ENCODE measurements at regions not wholly inside any gene's neighbourhood (a gene's known extent, or its start where the extent isn't known, plus 50 kb on each side); places are given as distances from the start of the nearest gene placed in this dataset.
"Not testable (repeated sequence)": the region's sequence is repeated elsewhere in the genome, so short reads cannot be mapped to it uniquely, and the experiment has no call there.

GRCh38 chr11:127998421-127998820 lies 588.9 kb downstream of the ETS1 start:
- FAIRE-seq = no peak
- no peak for DNase-seq (ENCODE audit: low spot score in 2 of 2)

- DNase-seq (ENCODE audit: low spot score in 2 of 2) (no peak), FAIRE-seq (no peak)
Measured at GRCh38 chr11:127997594-127997993, 589.8 kb downstream of the ETS1 start.

GRCh38 chr11:127996825-127997224 lies 590.5 kb downstream of the ETS1 start:
- no peak for DNase-seq (ENCODE audit: low spot score in 2 of 2)
- no peak for FAIRE-seq

GRCh38 chr11:127995921-127996320 lies 591.4 kb downstream of the ETS1 start:
- FAIRE-seq = no peak
- DNase-seq (ENCODE audit: low spot score in 2 of 2) = no peak

GRCh38 chr11:127994736-127995135 lies 592.6 kb downstream of the ETS1 start:
- FAIRE-seq = no peak
- no peak for DNase-seq (ENCODE audit: low spot score in 2 of 2)

- FAIRE-seq = no peak
- no peak for DNase-seq (ENCODE audit: low spot score in 2 of 2)
Measured at GRCh38 chr11:127993788-127994187, 593.6 kb downstream of the ETS1 start.

GRCh38 chr11:127993281-127993680 lies 594.1 kb downstream of the ETS1 start:
- no peak for DNase-seq (ENCODE audit: low spot score in 2 of 2)
- FAIRE-seq = no peak

GRCh38 chr11:127986073-127986472 lies 601.3 kb downstream of the ETS1 start:
- DNase-seq (ENCODE audit: low spot score in 2 of 2) = no peak
- FAIRE-seq = no peak

GRCh38 chr11:127972816-127973215 lies 614.5 kb downstream of the ETS1 start:
- no peak for FAIRE-seq
- no peak for DNase-seq (ENCODE audit: low spot score in 2 of 2)

- no peak for DNase-seq (ENCODE audit: low spot score in 2 of 2)
- FAIRE-seq = no peak
Measured at GRCh38 chr11:127971448-127971847, 615.9 kb downstream of the ETS1 start.

- no peak for FAIRE-seq
- DNase-seq (ENCODE audit: low spot score in 2 of 2) = no peak
Measured at GRCh38 chr11:127966821-127967220, 620.5 kb downstream of the ETS1 start.

GRCh38 chr11:127965939-127966668 lies 621.3 kb downstream of the ETS1 start:
- no peak for FAIRE-seq
- DNase-seq (ENCODE audit: low spot score in 2 of 2) = no peak

GRCh38 chr11:127962416-127962815 lies 624.9 kb downstream of the ETS1 start:
- DNase-seq (ENCODE audit: low spot score in 2 of 2) (no peak), FAIRE-seq (no peak)

GRCh38 chr11:127950162-127950561 lies 637.2 kb downstream of the ETS1 start:
- no peak for DNase-seq (ENCODE audit: low spot score in 2 of 2)
- no peak for FAIRE-seq

GRCh38 chr11:127943763-127944162 lies 643.6 kb downstream of the ETS1 start:
- FAIRE-seq (no peak), DNase-seq (ENCODE audit: low spot score in 2 of 2) (no peak)

- DNase-seq (ENCODE audit: low spot score in 2 of 2) (no peak), FAIRE-seq (no peak)
Measured at GRCh38 chr11:127943152-127943551, 644.2 kb downstream of the ETS1 start.

- not testable (repeated sequence) for DNase-seq (ENCODE audit: low spot score in 2 of 2)
Measured at GRCh38 chr11:127941554-127941953, 645.8 kb downstream of the ETS1 start.

GRCh38 chr11:127939000-127939399 lies 648.4 kb downstream of the ETS1 start:
- DNase-seq (ENCODE audit: low spot score in 2 of 2) (no peak), FAIRE-seq (no peak)

More at GRCh38 chr11:127941554-127941953, 645.8 kb downstream of the ETS1 start:
- FAIRE-seq = not testable (repeated sequence)

GRCh38 chr11:127935081-127935480 lies 652.3 kb downstream of the ETS1 start:
- no peak for DNase-seq (ENCODE audit: low spot score in 2 of 2)
- no peak for FAIRE-seq

- FAIRE-seq; DNase-seq (ENCODE audit: low spot score in 2 of 2): not testable (repeated sequence)
Measured at GRCh38 chr11:127933961-127934360, 653.4 kb downstream of the ETS1 start.

- FAIRE-seq = no peak
- no peak for DNase-seq (ENCODE audit: low spot score in 2 of 2)
Measured at GRCh38 chr11:127931803-127932202, 655.6 kb downstream of the ETS1 start.

- DNase-seq (ENCODE audit: low spot score in 2 of 2) (no peak), FAIRE-seq (no peak)
Measured at GRCh38 chr11:127926721-127927120, 660.6 kb downstream of the ETS1 start.

GRCh38 chr11:127925475-127925874 lies 661.9 kb downstream of the ETS1 start:
- FAIRE-seq = no peak
- no peak for DNase-seq (ENCODE audit: low spot score in 2 of 2)
